MM.1S (cell line): ENCODE measurements at regions not wholly inside any gene's neighbourhood (a gene's known extent, or its start where the extent isn't known, plus 50 kb on each side); places are given as distances from the start of the nearest gene placed in this dataset.

Experiments
- DNase-seq: peaks from one replicate; pipeline ENCODE4 v3.0.0-alpha.2; 2015
- H2AFZ ChIP-seq: fragments of 300-600 bp; sonication (generic); 2 replicates; pipeline ENCODE4 v1.6.0; 2016; ENCODE audit warnings: antibody characterized with exemption, low read length
- H3F3A ChIP-seq: fragments of 300-600 bp; sonication (generic); 2 replicates; pipeline ENCODE4 v1.6.1; 2016; ENCODE audit warnings: mild to moderate bottlenecking, antibody characterized with exemption, low read length, moderate library complexity, mixed read lengths; ENCODE audit not compliant: insufficient read depth
- H3K27ac ChIP-seq: fragments of 300-600 bp; sonication (generic); 2 replicates; pipeline ENCODE4 v1.5.1; 2016; ENCODE audit warnings: mild to moderate bottlenecking, low read length
- H3K27me3 ChIP-seq: fragments of 300-600 bp; sonication (generic); replicated peaks from 2 replicates; pipeline ENCODE4 v1.6.0; 2016; ENCODE audit warnings: low read length; ENCODE audit not compliant: insufficient read depth
- H3K36me3 ChIP-seq: fragments of 300-600 bp; sonication (generic); replicated peaks from 2 replicates; pipeline ENCODE4 v1.6.1; 2016; ENCODE audit warnings: mild to moderate bottlenecking, low read length, mixed read lengths; ENCODE audit not compliant: insufficient read depth
- H3K4me1 ChIP-seq: fragments of 300-600 bp; sonication (generic); 2 replicates; pipeline ENCODE4 v1.6.1; 2016; ENCODE audit warnings: low read length, mixed read lengths
- H3K4me2 ChIP-seq: fragments of 300-600 bp; sonication (generic); 2 replicates; pipeline ENCODE4 v1.6.0; 2016; ENCODE audit warnings: low read depth, low read length
- H3K4me3 ChIP-seq: fragments of 300-600 bp; sonication (generic); 2 replicates; pipeline ENCODE4 v1.5.1; 2016; ENCODE audit warnings: low read length, mixed read lengths
- H3K79me2 ChIP-seq: fragments of 300-600 bp; sonication (generic); 2 replicates; pipeline ENCODE4 v1.6.1; 2016; ENCODE audit warnings: mixed run types, low read length, mixed read lengths
- H3K9ac ChIP-seq: fragments of 300-600 bp; sonication (generic); 2 replicates; pipeline ENCODE4 v1.6.1; 2016; ENCODE audit warnings: low read length, mixed read lengths
- H3K9me2 ChIP-seq: fragments of 300-600 bp; sonication (generic); replicated peaks from 2 replicates; pipeline ENCODE4 v1.6.1; 2016; ENCODE audit warnings: mild to moderate bottlenecking, low read length, mixed read lengths; ENCODE audit not compliant: insufficient read depth
- H3K9me3 ChIP-seq: fragments of 300-600 bp; sonication (generic); replicated peaks from 2 replicates; pipeline ENCODE4 v1.6.1; 2016; ENCODE audit warnings: mild to moderate bottlenecking, low read length, mixed read lengths; ENCODE audit not compliant: insufficient read depth
- H4K20me1 ChIP-seq: fragments of 300-600 bp; sonication (generic); 2 replicates; pipeline ENCODE4 v1.6.1; 2016; ENCODE audit warnings: mild to moderate bottlenecking, low read length, moderate library complexity, mixed read lengths; ENCODE audit not compliant: insufficient read depth
- CTCF ChIP-seq: fragments of 300-600 bp; sonication (generic); IDR thresholded peaks from 2 replicates; pipeline ENCODE4 v1.5.1; 2016; ENCODE audit warnings: antibody characterized with exemption, low read length, mixed read lengths
- EZH2 ChIP-seq: fragments of 300-600 bp; sonication (generic); optimal IDR thresholded peaks from 2 replicates; pipeline ENCODE3; 2017; ENCODE audit warnings: low read depth, mild to moderate bottlenecking, antibody characterized with exemption, low read length, mixed read lengths
- EZH2phosphoT487 ChIP-seq: fragments of 300-600 bp; sonication (generic); IDR thresholded peaks from 2 replicates; pipeline ENCODE4 v1.6.1; 2018; ENCODE audit warnings: antibody characterized with exemption, low read length

GRCh38 chr3:22798461-22798860 lies 404.7 kb upstream of the UBE2E2 start:
- no peak for DNase-seq
- Histone ChIP-seq H3K9me2 (no peaks in the 10 kb centered on the region), H3K36me3 (no peaks in the 10 kb centered on the region), H3K4me3 (no peak overlapping the region), H3K4me1 (no peaks in the 10 kb centered on the region), H3K9me3 (no peaks in the 10 kb centered on the region), H2AFZ (no peak overlapping the region), H3K4me2 (no peak overlapping the region), H3K27ac (no peak overlapping the region), H3K27me3 (no peaks in the 10 kb centered on the region), H3F3A (no peaks in the 10 kb centered on the region), H3K9ac (no peak overlapping the region), H4K20me1 (no peaks in the 10 kb centered on the region), H3K79me2 (no peaks in the 10 kb centered on the region)
- no peak for TF ChIP-seq CTCF
- no peak for TF ChIP-seq EZH2phosphoT487
- no peak for TF ChIP-seq EZH2

GRCh38 chr3:22819209-22819608 lies 383.9 kb upstream of the UBE2E2 start:
- Histone ChIP-seq H3K4me1 (no peaks in the 10 kb centered on the region), H4K20me1 (no peaks in the 10 kb centered on the region), H2AFZ (no peak overlapping the region), H3K79me2 (no peaks in the 10 kb centered on the region), H3F3A (no peaks in the 10 kb centered on the region), H3K36me3 (no peaks in the 10 kb centered on the region), H3K9me3 (no peaks in the 10 kb centered on the region), H3K27me3 (no peaks in the 10 kb centered on the region), H3K4me2 (no peak overlapping the region), H3K4me3 (no peak overlapping the region), H3K27ac (no peak overlapping the region), H3K9me2 (no peaks in the 10 kb centered on the region), H3K9ac (no peak overlapping the region)
- DNase-seq: no peak
- TF ChIP-seq CTCF: no peak
- TF ChIP-seq EZH2phosphoT487: no peak
- no peak for TF ChIP-seq EZH2

GRCh38 chr3:22835041-22835440 lies 368.1 kb upstream of the UBE2E2 start:
- Histone ChIP-seq H3K4me2 (no peak overlapping the region), H2AFZ (no peak overlapping the region), H3K4me1 (no peaks in the 10 kb centered on the region), H3F3A (no peaks in the 10 kb centered on the region), H4K20me1 (no peaks in the 10 kb centered on the region), H3K27ac (no peak overlapping the region), H3K9ac (no peak overlapping the region), H3K9me3 (no peaks in the 10 kb centered on the region), H3K4me3 (no peak overlapping the region), H3K79me2 (no peaks in the 10 kb centered on the region), H3K36me3 (no peaks in the 10 kb centered on the region), H3K27me3 (no peaks in the 10 kb centered on the region), H3K9me2 (no peaks in the 10 kb centered on the region)
- no peak for DNase-seq
- TF ChIP-seq EZH2 (no peak), CTCF (no peak), EZH2phosphoT487 (no peak)

- TF ChIP-seq EZH2phosphoT487 (no peak), EZH2 (no peak), CTCF (no peak)
- Histone ChIP-seq H4K20me1 (no peaks in the 10 kb centered on the region), H3K9me2 (no peaks in the 10 kb centered on the region), H3K4me3 (no peak overlapping the region), H3F3A (no peaks in the 10 kb centered on the region), H3K27ac (no peak overlapping the region), H3K9ac (no peak overlapping the region), H3K27me3 (no peaks in the 10 kb centered on the region), H3K79me2 (no peaks in the 10 kb centered on the region), H3K4me2 (no peak overlapping the region), H3K4me1 (no peaks in the 10 kb centered on the region), H2AFZ (no peak overlapping the region), H3K36me3 (no peaks in the 10 kb centered on the region), H3K9me3 (no peaks in the 10 kb centered on the region)
- DNase-seq: no peak
These were observed 367.0 kb upstream of the UBE2E2 start for GRCh38 chr3:22836131-22836530.
